H1 (cell line): ENCODE measurements at regions not wholly inside any gene's neighbourhood (a gene's known extent, or its start where the extent isn't known, plus 50 kb on each side); places are given as distances from the start of the nearest gene placed in this dataset.
"Not testable (repeated sequence)": the region's sequence is repeated elsewhere in the genome, so short reads cannot be mapped to it uniquely, and the experiment has no call there.

Experiments used
- CTCF ChIA-PET: fragments of 300-600 bp; sonication (Branson Sonifier 250); formaldehyde crosslinking; loops from one replicate; lab custom pipeline; 2021; ENCODE audit not compliant: partially characterized antibody; lab: Charles Lee
- POLR2A ChIA-PET: fragments of 300-600 bp; sonication (Branson Sonifier 250); formaldehyde crosslinking; loops from one replicate; lab custom pipeline; 2021; ENCODE audit warnings: inconsistent platforms; ENCODE audit not compliant: partially characterized antibody; lab: Charles Lee
- DNase-seq, 2 experiments: peaks; one replicate each; pipeline versions ENCODE4 v3.0.0 to v3.0.0-alpha.2; 2010 to 2022; ENCODE audit warnings: low spot score in 2 of 2, low read depth in 1 of 2, mixed read lengths in 1 of 2
- FAIRE-seq: peaks from 2 replicates; lab custom pipeline; 2011; peaks lifted over from hg19 to GRCh38; lab: Jason Lieb, UNC
- H2AFZ ChIP-seq: 2 replicates; pipeline ENCODE4 v1.8.1; 2012; ENCODE audit warnings: low read length, inconsistent platforms
- H2AK5ac ChIP-seq: 2 replicates; pipeline ENCODE4 v1.6.1; 2013; ENCODE audit warnings: low read depth, low read length
- H2BK120ac ChIP-seq: replicated peaks from 2 replicates; pipeline ENCODE3; 2013; ENCODE audit warnings: low read depth, low read length, inconsistent platforms
- H2BK12ac ChIP-seq: 2 replicates; pipeline ENCODE4 v1.6.1; 2013; ENCODE audit warnings: low read depth, low read length
- H2BK15ac ChIP-seq: 2 replicates; pipeline ENCODE4 v1.6.1; 2013; ENCODE audit warnings: low read length
- H2BK20ac ChIP-seq: 2 replicates; pipeline ENCODE4 v1.6.1; 2013; ENCODE audit warnings: low read length
- H2BK5ac ChIP-seq: 2 replicates; pipeline ENCODE4 v1.6.1; 2013; ENCODE audit warnings: low read depth, low read length
- H3K14ac ChIP-seq: 2 replicates; pipeline ENCODE4 v1.6.1; 2013; ENCODE audit warnings: inconsistent platforms; ENCODE audit not compliant: insufficient read length
- H3K18ac ChIP-seq: 2 replicates; pipeline ENCODE4 v1.6.1; 2013; ENCODE audit warnings: low read length; ENCODE audit errors: extremely low read depth
- H3K23ac ChIP-seq: 2 replicates; pipeline ENCODE4 v1.6.1; 2013; ENCODE audit warnings: inconsistent platforms; ENCODE audit not compliant: insufficient read length
- H3K23me2 ChIP-seq: 2 replicates; pipeline ENCODE4 v1.6.1; 2013; ENCODE audit warnings: low read depth, low read length
- H3K27ac ChIP-seq: 2 replicates; pipeline ENCODE4 v1.6.1; 2011; ENCODE audit warnings: low read depth, low read length, inconsistent platforms
- H3K27me3 ChIP-seq, 4 experiments: replicated peaks in 1 of 4; 1 replicate in 1 of 4; 2 replicates in 3 of 4; pipeline versions ENCODE4 v1.6.1 to v1.8.1; 2011 to 2013; ENCODE audit warnings: low read length in 3 of 4, mild to moderate bottlenecking in 3 of 4, inconsistent platforms in 2 of 4, mixed read lengths in 2 of 4, moderate library complexity in 1 of 4; ENCODE audit not compliant: control insufficient read depth in 3 of 4, insufficient read depth in 3 of 4; ENCODE audit errors: extremely low read depth in 1 of 4
- H3K36me3 ChIP-seq, 4 experiments: 2 replicates each; pipeline versions ENCODE4 v1.6.1 to v1.8.1; 2011 to 2013; ENCODE audit warnings: mild to moderate bottlenecking in 4 of 4, low read length in 3 of 4, moderate library complexity in 2 of 4, control low read depth in 1 of 4, inconsistent platforms in 1 of 4; ENCODE audit not compliant: insufficient read depth in 4 of 4, control insufficient read depth in 2 of 4
- H3K4ac ChIP-seq: replicated peaks from 2 replicates; pipeline ENCODE3; 2013; ENCODE audit warnings: low read length, low read depth, mixed read lengths, inconsistent platforms; ENCODE audit not compliant: insufficient read length
- H3K4me1 ChIP-seq, 4 experiments: replicated peaks in 1 of 4; 1 replicate in 1 of 4; 2 replicates in 3 of 4; pipeline versions ENCODE4 v1.6.1 to v1.8.1; 2011 to 2013; ENCODE audit warnings: low read length in 3 of 4, inconsistent platforms in 2 of 4, mixed read lengths in 1 of 4; ENCODE audit not compliant: insufficient read depth in 4 of 4, control insufficient read depth in 3 of 4
- H3K4me2 ChIP-seq, 2 experiments: 2 replicates each; pipeline versions ENCODE4 v1.6.1 to v1.8.1; 2011 to 2013; ENCODE audit warnings: low read depth in 2 of 2, low read length in 2 of 2, control low read depth in 1 of 2, inconsistent platforms in 1 of 2, mild to moderate bottlenecking in 1 of 2; ENCODE audit not compliant: insufficient read depth in 1 of 2
- H3K4me3 ChIP-seq, 4 experiments: fragments of 200-600, 300-600 bp in 1 of 4; sonication (generic), shearing (Covaris generic), sonication (Bioruptor Twin) in 1 of 4; 2 replicates each; pipeline versions ENCODE4 v1.5.1 to v1.8.1; 2011 to 2016; ENCODE audit warnings: low read length in 4 of 4, low read depth in 3 of 4, control low read depth in 2 of 4, inconsistent platforms in 2 of 4, mild to moderate bottlenecking in 2 of 4, mixed read lengths in 1 of 4, moderate library complexity in 1 of 4; ENCODE audit not compliant: insufficient read depth in 2 of 4; ENCODE audit errors: extremely low read depth in 1 of 4
- H3K56ac ChIP-seq: replicated peaks from 2 replicates; pipeline ENCODE3; 2013; ENCODE audit warnings: low read depth, mild to moderate bottlenecking, mixed read lengths, low read length, inconsistent platforms; ENCODE audit not compliant: insufficient read length
- H3K79me1 ChIP-seq: 2 replicates; pipeline ENCODE4 v1.6.1; 2013; ENCODE audit warnings: low read depth, low read length, control low read depth
- H3K79me2 ChIP-seq, 2 experiments: 2 replicates each; pipeline versions ENCODE4 v1.6.1 to v1.8.1; 2012 to 2013; ENCODE audit warnings: low read length in 2 of 2, mild to moderate bottlenecking in 2 of 2, inconsistent platforms in 1 of 2; ENCODE audit not compliant: insufficient read depth in 2 of 2, control insufficient read depth in 1 of 2
- H3K9ac ChIP-seq, 4 experiments: replicated peaks in 1 of 4; 1 replicate in 1 of 4; 2 replicates in 3 of 4; pipeline versions ENCODE4 v1.6.1 to v1.8.1; 2011 to 2013; ENCODE audit warnings: low read depth in 3 of 4, low read length in 3 of 4, control low read depth in 2 of 4, mild to moderate bottlenecking in 2 of 4, moderate library complexity in 2 of 4, inconsistent platforms in 1 of 4; ENCODE audit errors: extremely low read depth in 1 of 4
- H3K9me3 ChIP-seq, 2 experiments: 2 replicates each; pipeline versions ENCODE4 v1.6.1 to v1.8.1; 2012 to 2013; ENCODE audit warnings: mild to moderate bottlenecking in 2 of 2, moderate library complexity in 2 of 2, control low read depth in 1 of 2, inconsistent platforms in 1 of 2, low read depth in 1 of 2, low read length in 1 of 2, mixed read lengths in 1 of 2; ENCODE audit not compliant: insufficient read depth in 2 of 2
- H4K20me1 ChIP-seq, 2 experiments: replicated peaks in 1 of 2; 2 replicates each; pipeline versions ENCODE3 to v1.8.1; 2011 to 2013; ENCODE audit warnings: inconsistent platforms in 2 of 2, low read length in 2 of 2, mild to moderate bottlenecking in 1 of 2; ENCODE audit not compliant: insufficient read depth in 2 of 2, control insufficient read depth in 1 of 2
- H4K5ac ChIP-seq: 2 replicates; pipeline ENCODE4 v1.6.1; 2013; ENCODE audit warnings: low read length, low read depth, mixed read lengths, inconsistent platforms; ENCODE audit not compliant: insufficient read length
- H4K8ac ChIP-seq: 2 replicates; pipeline ENCODE4 v1.8.0; 2013; ENCODE audit warnings: mild to moderate bottlenecking, moderate library complexity, low read length, inconsistent platforms; ENCODE audit not compliant: insufficient read depth; ENCODE audit errors: extremely low read depth
- H4K91ac ChIP-seq: replicated peaks from 2 replicates; pipeline ENCODE3; 2013; ENCODE audit warnings: low read length, mixed read lengths, inconsistent platforms; ENCODE audit not compliant: insufficient read length
- POLR2A ChIP-seq, 2 experiments: IDR thresholded peaks; 1 replicate in 1 of 2; 2 replicates in 1 of 2; pipeline ENCODE4 v1.6.1; 2011; ENCODE audit warnings: low read depth in 2 of 2, low read length in 2 of 2, mild to moderate bottlenecking in 2 of 2; ENCODE audit errors: control extremely low read depth in 1 of 2
- POU5F1 ChIP-seq: IDR thresholded peaks from 2 replicates; pipeline ENCODE4 v1.6.1; 2011; ENCODE audit warnings: low read depth, mild to moderate bottlenecking, low read length, moderate library complexity
- WGBS, 2 experiments: shearing (Covaris generic) in 1 of 2; methylation state at CpG; one replicate each; pipeline versions ENCODE4 v1.1.6 to v1.1.7; 2013 to 2015; ENCODE audit warnings: low lambda C conversion rate in 2 of 2, mixed read lengths in 2 of 2, inconsistent platforms in 1 of 2, low coverage in 1 of 2, missing lambda C conversion rate in 1 of 2; ENCODE audit not compliant: insufficient replicate concordance in 2 of 2, insufficient coverage in 1 of 2, insufficient read length in 1 of 2; ENCODE audit errors: extremely low coverage in 1 of 2, missing lambda C conversion rate in 1 of 2; 5-methylcytosine and 5-hydroxymethylcytosine counted together

DNA sequence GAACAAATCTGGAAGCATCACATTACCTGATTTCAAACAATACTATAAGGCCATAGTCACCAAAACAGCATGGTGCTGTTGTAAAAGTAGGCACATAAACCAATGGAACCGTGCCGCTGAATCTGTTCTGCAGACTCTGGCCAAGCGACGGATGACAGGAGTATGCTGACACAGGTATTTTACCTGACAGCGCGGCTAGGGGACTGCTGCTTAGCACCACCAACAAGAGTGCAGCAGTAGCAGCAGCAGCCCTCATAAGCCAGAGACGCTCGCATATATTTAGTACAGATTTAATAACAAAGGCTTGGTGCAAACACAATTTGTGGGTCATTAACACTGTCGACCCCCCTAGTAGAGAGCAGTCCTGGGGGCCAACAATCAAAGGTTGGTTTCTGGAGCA, 677.6 kb upstream of the LMO3 start:
- no peak for FAIRE-seq
- 93% methylated on average over 9 of the region's 9 CpGs; no CpG with 5 or more reads in 1 of the 2 experiments for WGBS, 2 experiments
- Histone ChIP-seq H4K91ac (no peak overlapping the region), H3K14ac (no peak overlapping the region), H3K36me3 (no peaks in the 10 kb centered on the region), H3K9ac (no peak overlapping the region), H3K23me2 (no peaks in the 10 kb centered on the region), H2BK12ac (no peak overlapping the region), H3K56ac (no peak overlapping the region), H3K4me2 (no peak overlapping the region), H3K27ac (no peak overlapping the region), H3K9me3 (peaks cover 0 to 11% of the 10 kb centered on the region in 2 experiments; a peak in 2 of 4 replicates), H3K18ac (no peak overlapping the region), H3K27me3 (no peaks in the 10 kb centered on the region), H3K4me1 (no peaks in the 10 kb centered on the region), H2BK15ac (no peak overlapping the region), H3K4me3 (no peak overlapping the region), H3K79me2 (no peaks in the 10 kb centered on the region), H4K5ac (no peak overlapping the region), H2BK5ac (no peak overlapping the region), H3K79me1 (no peaks in the 10 kb centered on the region), H2AFZ (no peak overlapping the region), H4K8ac (no peak overlapping the region), H4K20me1 (no peaks in the 10 kb centered on the region), H3K23ac (no peak overlapping the region), H2AK5ac (no peak overlapping the region), H3K4ac (no peak overlapping the region), H2BK20ac (no peak overlapping the region), H2BK120ac (no peak overlapping the region)
- DNase-seq: no peak
- peak; percentile 33; the same call in 1 of the 2 replicates for TF ChIP-seq POU5F1
- no peak for TF ChIP-seq POLR2A (IDR thresholded peaks at IDR 0.05; ENCODE audit: control extremely low read depth in 1 of 2, low read depth in 2 of 2, low read length in 2 of 2)
- ChIA-PET CTCF (no interaction called here), POLR2A (no interaction called here)

DNA sequence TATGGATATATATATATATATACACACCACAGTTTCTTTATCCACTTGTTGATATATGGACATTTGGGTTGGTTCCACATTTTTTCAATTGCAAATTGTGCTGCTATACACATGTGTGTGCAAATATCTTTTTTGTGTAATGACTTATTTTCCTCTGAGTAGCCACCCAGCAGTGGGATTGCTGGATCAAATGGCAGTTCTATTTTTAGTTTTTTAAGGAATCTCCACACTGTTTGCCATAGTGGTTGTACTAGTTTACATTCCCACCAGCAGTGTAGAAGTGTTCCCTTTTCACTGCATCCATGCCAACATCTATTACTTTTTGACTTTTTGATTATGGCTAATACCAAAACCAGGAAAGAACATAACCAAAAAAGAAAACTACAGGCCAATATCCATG, 676.2 kb upstream of the LMO3 start:
- H2AFZ ChIP-seq, H4K8ac ChIP-seq, H4K5ac ChIP-seq, H3K23me2 ChIP-seq, H3K27ac ChIP-seq, H3K18ac ChIP-seq, H3K4me3 ChIP-seq, H3K27me3 ChIP-seq, FAIRE-seq, H2BK15ac ChIP-seq, H3K79me1 ChIP-seq, DNase-seq, H2AK5ac ChIP-seq, H2BK20ac ChIP-seq, H4K91ac ChIP-seq, H3K36me3 ChIP-seq, H3K79me2 ChIP-seq, H3K4ac ChIP-seq, H4K20me1 ChIP-seq, H3K4me2 ChIP-seq, H3K4me1 ChIP-seq, H3K56ac ChIP-seq, H3K14ac ChIP-seq, POLR2A ChIA-PET, H2BK12ac ChIP-seq, H3K9ac ChIP-seq, H2BK120ac ChIP-seq, H3K23ac ChIP-seq, H2BK5ac ChIP-seq: not testable (repeated sequence)
- CTCF ChIA-PET: interaction anchor here (1.2 kb wide), 1 partner anchor 27 kb away, joined by 3 read pairs; no protein-coding TSS in a partner anchor
- H3K9me3 ChIP-seq: peaks cover 0 to 11% of the 10 kb centered on the region in 2 experiments; a peak in 2 of 4 replicates
